LHCN-M2 (cell line): ENCODE measurements at regions not wholly inside any gene's neighbourhood (a gene's known extent, or its start where the extent isn't known, plus 50 kb on each side); places are given as distances from the start of the nearest gene placed in this dataset.

Experiments
- DNase-seq: peaks from one replicate; pipeline ENCODE4 v3.0.0-alpha.2; 2012; ENCODE audit warnings: low read depth

- DNase-seq: peak; percentile 68
Observed at GRCh38 chr16:66315210-66315825, 51.2 kb upstream of the CDH5 start.

- DNase-seq: no peak
Observed at GRCh38 chr16:66311306-66311705, 55.2 kb upstream of the CDH5 start.

GRCh38 chr16:66309215-66309807 is 57.2 kb upstream of the CDH5 start:
- no peak for DNase-seq

GRCh38 chr16:66308096-66308495 is 58.4 kb upstream of the CDH5 start:
- DNase-seq: no peak

- DNase-seq: no peak
Observed at GRCh38 chr16:66306366-66307150, 59.9 kb upstream of the CDH5 start.

- DNase-seq: no peak
Observed at GRCh38 chr16:66304961-66305360, 61.5 kb upstream of the CDH5 start.

GRCh38 chr16:66304151-66304550 is 62.3 kb upstream of the CDH5 start:
- no peak for DNase-seq

GRCh38 chr16:66300501-66300900 is 66.0 kb upstream of the CDH5 start:
- no peak for DNase-seq

- DNase-seq: no peak
Observed at GRCh38 chr16:66300037-66300436, 66.5 kb upstream of the CDH5 start.

- DNase-seq: no peak
Observed at GRCh38 chr16:66299349-66299748, 67.1 kb upstream of the CDH5 start.

- no peak for DNase-seq
Observed at GRCh38 chr16:66298571-66299120, 67.8 kb upstream of the CDH5 start.

- DNase-seq: no peak
Observed at GRCh38 chr16:66298006-66298405, 68.5 kb upstream of the CDH5 start.

- DNase-seq: no peak
Observed at GRCh38 chr16:66296591-66296990, 69.9 kb upstream of the CDH5 start.

- no peak for DNase-seq
Observed at GRCh38 chr16:66295761-66296546, 70.5 kb upstream of the CDH5 start.

- no peak for DNase-seq
Observed at GRCh38 chr16:66295213-66295612, 71.3 kb upstream of the CDH5 start.

- DNase-seq: no peak
Observed at GRCh38 chr16:66294507-66294906, 72.0 kb upstream of the CDH5 start.

GRCh38 chr16:66293932-66294331 is 72.6 kb upstream of the CDH5 start:
- no peak for DNase-seq

GRCh38 chr16:66293207-66293735 is 73.2 kb upstream of the CDH5 start:
- no peak for DNase-seq

- no peak for DNase-seq
Observed at GRCh38 chr16:66292241-66292935, 74.1 kb upstream of the CDH5 start.

- no peak for DNase-seq
Observed at GRCh38 chr16:66291833-66292232, 74.7 kb upstream of the CDH5 start.

GRCh38 chr16:66290431-66290830 is 76.1 kb upstream of the CDH5 start:
- no peak for DNase-seq
